ENCODE measurements at regions not wholly inside any gene's neighbourhood (a gene's known extent, or its start where the extent isn't known, plus 50 kb on each side); places are given as distances from the start of the nearest gene placed in this dataset.

- Histone ChIP-seq H3K27ac (peak overlapping the region; percentile 83 to 90 (median 86)), H3K9me3 (no peaks in the 10 kb centered on the region), H3K4me3 (peak overlapping the region in 2 of 4 donors; percentile 15 to 26), H3K4me1 (peaks cover 19 to 52% (median 38%) of the 10 kb centered on the region in 4 donors), H3K27me3 (no peaks in the 10 kb centered on the region), H3K36me3 (no peaks in the 10 kb centered on the region)
- peak; percentile 88 for DNase-seq
- in situ Hi-C loops (cut with MboI; ENCODE audit: low pct_ligation_motif_present in 1 of 4, low pct_unique_long_range_greater_than_20kb in 1 of 4, low sequenced_read_pairs in 3 of 4) (no loop called here), intact Hi-C loops (cut with DNase I; ENCODE audit: low total_unique reads) (no loop called here)
- TF ChIP-seq EP300 (IDR thresholded peaks at IDR 0.05; ENCODE audit: low read depth): no peak
- peak in 2 of 3 donors; percentile 21 to 39 for TF ChIP-seq POLR2AphosphoS5 (IDR thresholded peaks at IDR 0.05)
- no peak for TF ChIP-seq CTCF (IDR thresholded peaks at IDR 0.05)
- TF ChIP-seq POLR2A (IDR thresholded peaks at IDR 0.05): peak; percentile 29
- WGBS, 2 donors (ENCODE audit: low coverage in 1 of 2): 45 to 52% methylated on average over 4 to 35 of the region's 35 CpGs
Observed at GRCh38 chr16:85334718-85335583, 222.7 kb upstream of the CIBAR2 start.

GRCh38 chr16:85335584-85336491 is 223.6 kb upstream of the CIBAR2 start:
- TF ChIP-seq EP300 (IDR thresholded peaks at IDR 0.05; ENCODE audit: low read depth): no peak
- no peak for TF ChIP-seq CTCF (IDR thresholded peaks at IDR 0.05)
- no peak for TF ChIP-seq POLR2A (IDR thresholded peaks at IDR 0.05)
- TF ChIP-seq POLR2AphosphoS5 (IDR thresholded peaks at IDR 0.05): no peak
- Histone ChIP-seq H3K27ac (peak overlapping the region; percentile 83 to 90 (median 86)), H3K36me3 (no peaks in the 10 kb centered on the region), H3K4me1 (peaks cover 10 to 44% (median 29%) of the 10 kb centered on the region in 4 donors), H3K9me3 (no peaks in the 10 kb centered on the region), H3K4me3 (peak overlapping the region in 2 of 4 donors; percentile 15 to 26), H3K27me3 (no peaks in the 10 kb centered on the region)
- 49 to 52% methylated on average over 7 to 23 of the region's 24 CpGs for WGBS, 2 donors (ENCODE audit: low coverage in 1 of 2)
- peak; percentile 66 for DNase-seq
- in situ Hi-C loops (cut with MboI; ENCODE audit: low pct_ligation_motif_present in 1 of 4, low pct_unique_long_range_greater_than_20kb in 1 of 4, low sequenced_read_pairs in 3 of 4) (no loop called here), intact Hi-C loops (cut with DNase I; ENCODE audit: low total_unique reads) (no loop called here)

- in situ Hi-C loops (cut with MboI; ENCODE audit: low pct_ligation_motif_present in 1 of 4, low pct_unique_long_range_greater_than_20kb in 1 of 4, low sequenced_read_pairs in 3 of 4) (no loop called here), intact Hi-C loops (cut with DNase I; ENCODE audit: low total_unique reads) (no loop called here)
- H3K4me1 ChIP-seq: peaks cover 9 to 34% (median 26%) of the 10 kb centered on the region in 4 donors
- no peaks in the 10 kb centered on the region for H3K36me3 ChIP-seq
- H3K9me3 ChIP-seq: no peaks in the 10 kb centered on the region
- no peak overlapping the region for H3K27ac ChIP-seq
- 84 to 92% methylated on average over 4 to 11 of the region's 11 CpGs for WGBS, 2 donors (ENCODE audit: low coverage in 1 of 2)
- TF ChIP-seq EP300 (IDR thresholded peaks at IDR 0.05; ENCODE audit: low read depth) (no peak), POLR2A (IDR thresholded peaks at IDR 0.05) (no peak), CTCF (IDR thresholded peaks at IDR 0.05) (no peak)
- no peaks in the 10 kb centered on the region for H3K27me3 ChIP-seq
- DNase-seq: no peak
- H3K4me3 ChIP-seq: no peak overlapping the region
Observed at GRCh38 chr16:85337910-85338637, 225.8 kb upstream of the CIBAR2 start.
